NCI-H1417 (cell line): ENCODE measurements at regions not wholly inside any gene's neighbourhood (a gene's known extent, or its start where the extent isn't known, plus 50 kb on each side); places are given as distances from the start of the nearest gene placed in this dataset.
A peak's percentile ranks its signal among the peaks of the same experiment; 100 is the strongest.

ENCODE experiments used
- DNase-seq, 3 experiments: peaks; one replicate each; lab custom pipeline; 2025; lab: John Stamatoyannopoulos, UW

- DNase-seq: no peak
Observed at GRCh38 chr9:86830356-86830755, 117.0 kb downstream of the GAS1 start.

- DNase-seq: no peak
Observed at GRCh38 chr9:86829496-86830046, 117.7 kb downstream of the GAS1 start.

GRCh38 chr9:86828631-86829030, 118.7 kb downstream of the GAS1 start:
- DNase-seq: peak in 1 of 3 experiments; percentile 6

- no peak for DNase-seq
Observed at GRCh38 chr9:86827893-86828292, 119.4 kb downstream of the GAS1 start.

GRCh38 chr9:86825299-86825698, 122.0 kb downstream of the GAS1 start:
- no peak for DNase-seq

GRCh38 chr9:86822006-86822801, 125.1 kb downstream of the GAS1 start:
- DNase-seq: no peak

- DNase-seq: no peak
Observed at GRCh38 chr9:86821006-86821845, 126.1 kb downstream of the GAS1 start.

GRCh38 chr9:86819552-86819951, 127.8 kb downstream of the GAS1 start:
- DNase-seq: no peak

- no peak for DNase-seq
Observed at GRCh38 chr9:86818636-86819035, 128.7 kb downstream of the GAS1 start.

- DNase-seq: no peak
Observed at GRCh38 chr9:86816868-86817267, 130.4 kb downstream of the GAS1 start.

- DNase-seq: no peak
Observed at GRCh38 chr9:86816366-86816765, 130.9 kb downstream of the GAS1 start.

GRCh38 chr9:86812616-86813015, 134.7 kb downstream of the GAS1 start:
- no peak for DNase-seq

- DNase-seq: peak in 1 of 3 experiments; percentile 13
Observed at GRCh38 chr9:86809759-86810367, 137.4 kb downstream of the GAS1 start.

- no peak for DNase-seq
Observed at GRCh38 chr9:86809151-86809550, 138.2 kb downstream of the GAS1 start.

GRCh38 chr9:86807367-86807976, 139.8 kb downstream of the GAS1 start:
- DNase-seq: no peak

- no peak for DNase-seq
Observed at GRCh38 chr9:86804011-86804410, 143.3 kb downstream of the GAS1 start.

- DNase-seq: no peak
Observed at GRCh38 chr9:86802900-86803673, 144.2 kb downstream of the GAS1 start.

- no peak for DNase-seq
Observed at GRCh38 chr9:86801246-86801645, 146.1 kb downstream of the GAS1 start.

GRCh38 chr9:86800681-86801080, 146.6 kb downstream of the GAS1 start:
- no peak for DNase-seq

GRCh38 chr9:86798966-86799365, 148.3 kb downstream of the GAS1 start:
- no peak for DNase-seq

GRCh38 chr9:86796666-86797065, 150.6 kb downstream of the GAS1 start:
- no peak for DNase-seq
